Cardiac fibroblast (primary cell): ENCODE measurements at regions not wholly inside any gene's neighbourhood (a gene's known extent, or its start where the extent isn't known, plus 50 kb on each side); places are given as distances from the start of the nearest gene placed in this dataset.

Experiments
- DNase-seq, 2 donors: peaks; one replicate each; pipeline versions ENCODE4 v3.0.0 to v3.0.0-alpha.2; 2010; ENCODE audit warnings: low read depth in 2 of 2
- H3K4me3 ChIP-seq, 2 donors: replicated peaks in 1 of 2; 1 replicate in 1 of 2; 2 replicates in 1 of 2; pipeline ENCODE4 v1.5.1; 2011; ENCODE audit warnings: low read depth in 2 of 2, low read length in 2 of 2, mild to moderate bottlenecking in 2 of 2, moderate library complexity in 1 of 2
- TF ChIP-seq, protein P1 (sequence below): IDR thresholded peaks from one replicate; pipeline ENCODE4 v1.5.1; 2011; ENCODE audit warnings: low read depth, mild to moderate bottlenecking, low read length, inconsistent platforms

DNA sequence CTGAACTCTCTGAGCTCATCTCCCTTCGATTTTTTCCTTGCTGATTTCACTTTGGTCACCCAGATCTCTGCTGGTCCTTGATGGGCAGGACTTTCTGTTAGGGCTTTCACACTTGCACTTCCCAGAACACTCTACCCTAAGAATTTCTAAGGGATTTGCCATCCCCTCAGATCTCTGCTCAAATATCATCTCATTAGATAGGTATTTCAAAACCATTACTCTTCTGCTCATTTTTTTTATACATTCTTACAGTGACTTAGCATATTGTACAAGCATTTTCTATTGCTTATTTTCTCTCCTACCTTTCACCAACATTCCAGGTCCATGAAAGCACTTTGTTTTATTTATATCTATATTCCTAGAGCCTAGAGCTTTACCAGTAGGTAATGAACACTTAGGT is 913.3 kb downstream of the PDHA2 start:
- H3K4me3 ChIP-seq, result no peak overlapping the region
- DNase-seq, result no peak
- TF ChIP-seq, protein P1, sequence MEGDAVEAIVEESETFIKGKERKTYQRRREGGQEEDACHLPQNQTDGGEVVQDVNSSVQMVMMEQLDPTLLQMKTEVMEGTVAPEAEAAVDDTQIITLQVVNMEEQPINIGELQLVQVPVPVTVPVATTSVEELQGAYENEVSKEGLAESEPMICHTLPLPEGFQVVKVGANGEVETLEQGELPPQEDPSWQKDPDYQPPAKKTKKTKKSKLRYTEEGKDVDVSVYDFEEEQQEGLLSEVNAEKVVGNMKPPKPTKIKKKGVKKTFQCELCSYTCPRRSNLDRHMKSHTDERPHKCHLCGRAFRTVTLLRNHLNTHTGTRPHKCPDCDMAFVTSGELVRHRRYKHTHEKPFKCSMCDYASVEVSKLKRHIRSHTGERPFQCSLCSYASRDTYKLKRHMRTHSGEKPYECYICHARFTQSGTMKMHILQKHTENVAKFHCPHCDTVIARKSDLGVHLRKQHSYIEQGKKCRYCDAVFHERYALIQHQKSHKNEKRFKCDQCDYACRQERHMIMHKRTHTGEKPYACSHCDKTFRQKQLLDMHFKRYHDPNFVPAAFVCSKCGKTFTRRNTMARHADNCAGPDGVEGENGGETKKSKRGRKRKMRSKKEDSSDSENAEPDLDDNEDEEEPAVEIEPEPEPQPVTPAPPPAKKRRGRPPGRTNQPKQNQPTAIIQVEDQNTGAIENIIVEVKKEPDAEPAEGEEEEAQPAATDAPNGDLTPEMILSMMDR, result no peak

DNA sequence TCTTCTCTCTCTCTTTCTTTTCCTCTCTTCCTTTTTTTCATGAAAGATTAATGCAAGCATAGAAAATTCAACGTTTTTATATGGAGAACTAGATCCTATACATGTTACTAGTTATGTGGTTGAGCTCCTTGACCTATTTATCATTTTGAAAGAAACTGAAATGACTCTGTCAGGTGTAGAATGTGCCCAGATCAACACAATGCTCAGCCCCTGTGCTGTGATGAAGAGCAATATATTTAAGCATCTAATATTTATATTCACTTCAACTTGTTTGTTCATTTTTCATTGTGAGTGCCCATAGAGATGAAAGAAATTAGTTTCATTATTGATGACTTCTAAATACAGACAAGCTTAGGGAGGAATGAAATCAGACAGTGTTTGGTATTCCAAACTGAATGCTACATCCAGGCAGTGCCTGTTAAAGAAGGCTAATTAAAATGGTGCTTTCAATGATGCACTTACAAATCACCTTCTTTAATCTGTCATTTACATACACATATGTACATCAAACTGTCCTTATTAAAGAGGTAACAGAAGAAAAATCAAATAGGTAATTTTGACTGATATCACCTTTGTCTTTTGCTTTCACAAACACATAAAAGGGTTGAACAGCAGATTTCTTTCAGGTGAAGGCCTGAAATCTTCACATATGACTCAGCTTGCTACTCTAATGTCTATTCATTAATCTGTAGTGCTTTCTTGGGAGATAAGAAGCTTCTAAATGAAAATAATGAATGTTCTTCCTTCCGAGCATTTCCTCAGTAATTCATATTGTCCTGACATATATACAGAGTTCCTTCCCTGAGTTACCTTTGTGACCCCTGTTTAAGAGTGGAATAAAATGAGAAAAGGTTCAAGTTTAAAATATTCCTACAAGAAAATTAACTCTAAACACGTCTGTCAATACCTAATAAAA is 915.9 kb downstream of the PDHA2 start:
- H3K4me3 ChIP-seq, result no peak overlapping the region
- no peak for DNase-seq
- TF ChIP-seq, protein P1, result no peak

DNA sequence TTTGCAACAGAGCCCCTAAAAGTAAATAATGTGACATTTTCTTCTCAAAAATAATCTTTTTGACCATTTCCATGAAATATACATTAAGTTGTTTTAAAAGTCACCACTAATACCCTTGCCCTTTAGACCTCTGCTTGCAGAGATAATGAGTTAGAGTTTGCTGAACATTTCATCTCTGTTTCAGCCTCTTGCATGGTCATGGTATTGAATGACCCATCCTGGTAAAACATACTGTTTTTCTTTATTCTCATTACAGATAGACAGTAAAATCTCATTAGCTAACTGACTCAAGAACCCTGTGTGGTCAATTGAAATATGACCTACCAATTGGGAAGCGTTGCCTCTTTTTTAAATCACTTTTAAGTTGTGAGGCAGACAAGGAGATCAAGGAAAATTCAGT is 916.7 kb downstream of the PDHA2 start:
- no peak for DNase-seq
- no peak overlapping the region for H3K4me3 ChIP-seq
- TF ChIP-seq, protein P1, result no peak

DNA sequence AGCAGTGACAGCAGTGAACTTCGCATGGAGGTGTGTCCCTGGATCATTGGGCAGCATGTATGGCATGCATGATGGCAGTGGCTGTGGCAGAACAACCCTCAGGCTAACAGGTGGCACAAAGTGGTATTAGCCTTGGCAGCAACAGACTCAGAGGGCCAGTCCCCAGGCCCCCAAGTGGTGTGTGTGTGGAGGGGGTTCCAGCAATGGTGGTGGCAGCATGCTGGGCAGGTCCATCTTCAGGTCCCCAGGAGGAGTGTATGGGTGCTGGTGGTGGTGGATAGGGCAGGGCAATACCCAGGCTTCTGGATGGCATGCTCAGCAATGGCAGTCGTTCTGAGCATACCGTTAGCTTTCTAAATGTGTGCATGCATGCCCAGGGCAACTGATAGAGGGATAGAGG is 923.7 kb downstream of the PDHA2 start:
- TF ChIP-seq, protein P1, result no peak
- H3K4me3 ChIP-seq, result no peak overlapping the region
- DNase-seq, result no peak

DNA sequence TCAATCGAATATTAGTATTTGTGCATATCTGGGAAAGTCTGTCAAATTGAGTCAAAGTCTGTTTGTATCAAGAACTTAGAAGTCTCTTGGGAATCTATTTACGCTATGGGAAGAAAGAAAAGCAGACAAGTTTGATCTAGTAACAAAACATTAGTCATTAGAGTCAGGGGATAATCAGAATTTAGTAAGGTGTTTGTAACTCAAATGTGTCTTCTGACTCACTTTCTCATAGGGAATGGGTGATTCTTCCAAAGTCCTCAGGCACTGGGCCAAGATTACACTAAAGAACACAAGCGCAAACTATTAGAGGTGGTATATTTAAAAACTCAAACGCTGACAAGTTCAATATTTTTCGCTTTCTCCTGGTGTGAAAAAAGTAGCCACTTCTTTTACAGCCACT is 926.5 kb downstream of the PDHA2 start:
- peak in 1 of 2 donors; percentile 2 for DNase-seq
- TF ChIP-seq, protein P1, result no peak
- H3K4me3 ChIP-seq, result no peak overlapping the region

DNA sequence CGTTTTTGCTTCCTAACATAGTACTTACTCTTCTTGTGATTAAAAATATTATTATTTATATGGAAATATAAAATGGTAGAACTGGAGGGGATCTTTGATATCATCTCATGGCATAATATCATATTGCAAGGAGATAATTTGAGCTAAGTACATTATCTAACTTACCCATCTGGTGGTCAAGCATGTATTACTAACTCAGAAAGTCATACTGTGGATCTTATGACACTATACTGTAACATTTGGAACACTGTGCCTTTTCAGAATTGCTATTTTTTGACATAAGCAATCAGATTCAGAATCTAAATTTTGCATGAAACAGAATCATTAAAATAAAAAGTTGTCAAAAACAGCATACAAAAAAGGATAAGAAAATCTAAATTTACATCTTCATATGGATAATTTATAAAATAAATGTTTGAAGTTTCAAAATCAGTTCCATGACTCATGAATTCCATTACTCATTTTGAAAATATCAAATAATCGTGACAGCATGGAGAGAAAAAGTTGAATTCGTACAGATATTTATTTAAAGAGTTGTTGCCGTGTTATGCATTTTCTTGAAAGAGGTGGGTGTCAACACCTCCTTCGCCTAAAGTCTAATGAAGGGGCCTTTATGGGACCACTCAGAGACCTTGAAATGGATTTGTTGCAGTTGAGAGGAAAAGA is 928.1 kb downstream of the PDHA2 start:
- H3K4me3 ChIP-seq, result no peak overlapping the region
- TF ChIP-seq, protein P1, result no peak
- DNase-seq, result peak; percentile 6 to 34
